ENCODE measurements at regions not wholly inside any gene's neighbourhood (a gene's known extent, or its start where the extent isn't known, plus 50 kb on each side); places are given as distances from the start of the nearest gene placed in this dataset.

GRCh38 chr2:11103984-11104793 is 51.1 kb upstream of the SLC66A3 start:
- DNase-seq: peak; percentile 41

- DNase-seq: peak; percentile 40
Measured at GRCh38 chr2:11104794-11105660, 50.2 kb upstream of the SLC66A3 start.

Measured in islet precursor cell (in vitro differentiated cells).